ENCODE measurements at regions not wholly inside any gene's neighbourhood (a gene's known extent, or its start where the extent isn't known, plus 50 kb on each side); places are given as distances from the start of the nearest gene placed in this dataset.

GRCh38 chr2:138319616-138320015 is 182.0 kb upstream of the SPOPL start:
- Histone ChIP-seq H3K36me3 (ENCODE audit: control insufficient read depth in 2 of 3, insufficient read depth in 3 of 3, low read length in 3 of 3) (no peaks in the 10 kb centered on the region), H3K4me1 (ENCODE audit: control insufficient read depth in 2 of 3, insufficient read depth in 2 of 3, low read depth in 1 of 3, low read length in 3 of 3) (no peaks in the 10 kb centered on the region), H3K9ac (ENCODE audit: low read length in 3 of 3) (no peak overlapping the region), H3K27ac (ENCODE audit: low read depth in 2 of 2, low read length in 2 of 2) (no peak overlapping the region), H3K9me3 (ENCODE audit: control insufficient read depth in 2 of 3, insufficient read depth in 1 of 3, low read length in 3 of 3) (no peaks in the 10 kb centered on the region), H3K27me3 (ENCODE audit: control insufficient read depth, insufficient read depth, low read length) (no peaks in the 10 kb centered on the region), H3K4me3 (ENCODE audit: low read length in 3 of 3) (no peak overlapping the region)
- DNase-seq, result no peak
- FAIRE-seq, result no peak
- intact Hi-C loops (cut with DNase I), result no loop called here
- TF ChIP-seq CTCF (IDR thresholded peaks at IDR 0.05; ENCODE audit: borderline replicate concordance, extremely low read depth, insufficient read depth), result no peak

DNA sequence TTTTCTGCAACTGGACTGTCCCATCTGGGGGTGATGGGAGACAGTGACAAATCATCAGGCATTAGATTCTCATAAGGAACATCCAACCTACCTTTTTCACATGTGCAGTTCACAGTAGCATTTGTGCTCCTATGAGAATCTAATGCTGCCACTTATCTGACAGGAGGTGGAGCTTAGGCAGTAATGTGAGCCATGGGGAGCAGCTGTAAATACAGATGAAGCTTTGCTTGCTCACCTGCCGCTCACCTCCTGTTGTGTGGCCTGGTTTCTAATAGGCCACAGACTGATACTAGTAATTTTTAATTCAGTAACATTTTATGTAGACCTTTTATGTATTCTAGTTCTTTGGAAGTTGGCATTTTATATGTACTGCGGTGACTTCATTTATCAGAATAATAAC is 180.1 kb upstream of the SPOPL start:
- intact Hi-C loops (cut with DNase I), result no loop called here
- Histone ChIP-seq H3K9me3 (ENCODE audit: control insufficient read depth in 2 of 3, insufficient read depth in 1 of 3, low read length in 3 of 3) (no peaks in the 10 kb centered on the region), H3K9ac (ENCODE audit: low read length in 3 of 3) (no peak overlapping the region), H3K36me3 (ENCODE audit: control insufficient read depth in 2 of 3, insufficient read depth in 3 of 3, low read length in 3 of 3) (no peaks in the 10 kb centered on the region), H3K27me3 (ENCODE audit: control insufficient read depth, insufficient read depth, low read length) (no peaks in the 10 kb centered on the region), H3K27ac (ENCODE audit: low read depth in 2 of 2, low read length in 2 of 2) (no peak overlapping the region), H3K4me3 (ENCODE audit: low read length in 3 of 3) (no peak overlapping the region), H3K4me1 (ENCODE audit: control insufficient read depth in 2 of 3, insufficient read depth in 2 of 3, low read depth in 1 of 3, low read length in 3 of 3) (no peaks in the 10 kb centered on the region)
- DNase-seq, result no peak
- FAIRE-seq, result no peak
- TF ChIP-seq CTCF (IDR thresholded peaks at IDR 0.05; ENCODE audit: borderline replicate concordance, extremely low read depth, insufficient read depth), result no peak

DNA sequence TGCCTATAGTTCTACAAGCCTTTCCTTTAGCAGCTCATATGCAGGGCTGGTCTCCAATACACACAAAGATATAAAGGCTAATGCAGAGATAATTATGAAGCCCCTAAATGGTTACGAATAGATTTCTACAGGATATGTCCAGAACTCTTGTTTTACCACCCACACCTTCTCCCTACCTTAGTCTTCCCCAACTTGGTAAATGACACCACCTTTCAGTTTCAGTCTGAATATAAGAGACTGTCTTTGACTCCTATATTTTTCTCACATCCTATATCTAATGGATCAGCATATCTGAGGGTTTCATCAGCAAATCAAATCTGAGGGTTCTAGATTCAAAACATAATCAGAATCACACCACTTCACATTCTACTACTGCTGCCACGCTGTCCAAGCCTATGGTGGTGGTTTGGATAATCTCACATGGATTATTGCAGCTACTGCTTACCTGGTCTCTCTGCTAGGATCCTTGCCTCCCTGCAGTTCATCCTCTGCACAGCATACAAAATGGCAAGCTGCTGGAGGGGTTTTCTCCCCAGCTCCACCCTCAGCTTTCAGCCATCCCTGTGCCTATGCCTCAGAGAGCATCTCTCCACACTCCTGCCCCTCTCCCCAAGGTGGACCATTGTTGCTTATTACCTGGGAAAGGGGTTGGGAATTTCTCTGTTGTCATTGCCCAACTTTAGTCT is 178.0 kb upstream of the SPOPL start:
- no peak for TF ChIP-seq CTCF (IDR thresholded peaks at IDR 0.05; ENCODE audit: borderline replicate concordance, extremely low read depth, insufficient read depth)
- Histone ChIP-seq H3K9me3 (ENCODE audit: control insufficient read depth in 2 of 3, insufficient read depth in 1 of 3, low read length in 3 of 3) (no peaks in the 10 kb centered on the region), H3K36me3 (ENCODE audit: control insufficient read depth in 2 of 3, insufficient read depth in 3 of 3, low read length in 3 of 3) (no peaks in the 10 kb centered on the region), H3K4me3 (ENCODE audit: low read length in 3 of 3) (no peak overlapping the region), H3K27ac (ENCODE audit: low read depth in 2 of 2, low read length in 2 of 2) (no peak overlapping the region), H3K9ac (ENCODE audit: low read length in 3 of 3) (no peak overlapping the region), H3K27me3 (ENCODE audit: control insufficient read depth, insufficient read depth, low read length) (no peaks in the 10 kb centered on the region), H3K4me1 (ENCODE audit: control insufficient read depth in 2 of 3, insufficient read depth in 2 of 3, low read depth in 1 of 3, low read length in 3 of 3) (no peaks in the 10 kb centered on the region)
- intact Hi-C loops (cut with DNase I), result no loop called here
- DNase-seq, result no peak
- no peak for FAIRE-seq
